Thoracic aorta (tissue), 2 donors: ENCODE measurements at regions not wholly inside any gene's neighbourhood (a gene's known extent, or its start where the extent isn't known, plus 50 kb on each side); places are given as distances from the start of the nearest gene placed in this dataset.

ENCODE experiments used
- ATAC-seq: fragments of 150-250 bp; one replicate; pipeline ENCODE4 v1.8.0; 2017; ENCODE audit warnings: low read depth; ENCODE audit not compliant: insufficient number of reproducible peaks, low FRiP score
- DNase-seq: peaks from one replicate; pipeline ENCODE4 v3.0.0-alpha.2; 2020; ENCODE audit warnings: low spot score
- H3K27ac ChIP-seq, 2 donors: fragments of 200-600 bp; sonication (generic); 1 replicate in 1 of 2; 2 replicates in 1 of 2; pipeline ENCODE4 v1.5.1; 2016; ENCODE audit warnings: mild to moderate bottlenecking in 2 of 2, moderate library complexity in 2 of 2
- H3K27me3 ChIP-seq: fragments of 200-600 bp; sonication (generic); replicated peaks from 2 replicates; pipeline ENCODE4 v1.6.0; 2016; ENCODE audit warnings: mild to moderate bottlenecking; ENCODE audit not compliant: insufficient read depth
- H3K36me3 ChIP-seq: fragments of 200-600 bp; sonication (generic); one replicate; pipeline ENCODE4 v1.5.1; 2016
- H3K4me1 ChIP-seq, 2 donors: fragments of 200-600 bp; sonication (generic); 1 replicate in 1 of 2; 2 replicates in 1 of 2; pipeline versions ENCODE4 v1.5.1 to v1.6.0; 2016; ENCODE audit warnings: low read depth in 2 of 2, mild to moderate bottlenecking in 1 of 2; ENCODE audit not compliant: control insufficient read depth in 1 of 2
- H3K4me3 ChIP-seq: fragments of 200-600 bp; sonication (generic); 2 replicates; pipeline ENCODE4 v1.5.1; 2016; ENCODE audit warnings: mild to moderate bottlenecking
- H3K9me3 ChIP-seq: fragments of 200-600 bp; sonication (generic); 2 replicates; pipeline ENCODE4 v1.5.1; 2016
- TF ChIP-seq, protein P1 (sequence below): fragments of 200-600 bp; sonication (generic); IDR thresholded peaks from one replicate; pipeline ENCODE4 v1.5.1; 2019; ENCODE audit warnings: antibody characterized with exemption

DNA sequence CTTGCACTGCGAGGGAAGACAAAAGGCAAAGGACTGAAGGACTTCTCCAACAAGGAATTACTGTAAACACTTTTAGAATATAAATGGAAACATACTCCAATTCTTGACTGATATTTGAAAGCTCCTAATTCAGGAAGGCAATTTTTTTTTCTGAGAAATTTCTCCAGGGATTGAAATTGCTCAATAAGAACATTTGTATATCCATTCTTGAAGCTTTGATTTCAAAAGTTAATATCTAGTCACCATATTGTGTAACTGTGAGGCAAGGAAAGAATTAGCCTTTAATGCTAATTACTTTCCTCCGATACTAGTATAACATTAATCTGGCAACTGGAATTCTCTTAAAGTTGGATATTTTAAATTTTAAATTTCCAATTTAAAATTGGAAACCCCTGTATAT lies 188.4 kb upstream of the COL1A2 start:
- H3K27ac ChIP-seq, result no peak overlapping the region
- TF ChIP-seq, protein P1, sequence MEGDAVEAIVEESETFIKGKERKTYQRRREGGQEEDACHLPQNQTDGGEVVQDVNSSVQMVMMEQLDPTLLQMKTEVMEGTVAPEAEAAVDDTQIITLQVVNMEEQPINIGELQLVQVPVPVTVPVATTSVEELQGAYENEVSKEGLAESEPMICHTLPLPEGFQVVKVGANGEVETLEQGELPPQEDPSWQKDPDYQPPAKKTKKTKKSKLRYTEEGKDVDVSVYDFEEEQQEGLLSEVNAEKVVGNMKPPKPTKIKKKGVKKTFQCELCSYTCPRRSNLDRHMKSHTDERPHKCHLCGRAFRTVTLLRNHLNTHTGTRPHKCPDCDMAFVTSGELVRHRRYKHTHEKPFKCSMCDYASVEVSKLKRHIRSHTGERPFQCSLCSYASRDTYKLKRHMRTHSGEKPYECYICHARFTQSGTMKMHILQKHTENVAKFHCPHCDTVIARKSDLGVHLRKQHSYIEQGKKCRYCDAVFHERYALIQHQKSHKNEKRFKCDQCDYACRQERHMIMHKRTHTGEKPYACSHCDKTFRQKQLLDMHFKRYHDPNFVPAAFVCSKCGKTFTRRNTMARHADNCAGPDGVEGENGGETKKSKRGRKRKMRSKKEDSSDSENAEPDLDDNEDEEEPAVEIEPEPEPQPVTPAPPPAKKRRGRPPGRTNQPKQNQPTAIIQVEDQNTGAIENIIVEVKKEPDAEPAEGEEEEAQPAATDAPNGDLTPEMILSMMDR, result no peak
- no peak for DNase-seq
- H3K9me3 ChIP-seq, result no peaks in the 10 kb centered on the region
- no peaks in the 10 kb centered on the region for H3K4me1 ChIP-seq
- ATAC-seq, result no peak
- H3K4me3 ChIP-seq, result no peak overlapping the region
- H3K36me3 ChIP-seq, result no peaks in the 10 kb centered on the region
- no peaks in the 10 kb centered on the region for H3K27me3 ChIP-seq

DNA sequence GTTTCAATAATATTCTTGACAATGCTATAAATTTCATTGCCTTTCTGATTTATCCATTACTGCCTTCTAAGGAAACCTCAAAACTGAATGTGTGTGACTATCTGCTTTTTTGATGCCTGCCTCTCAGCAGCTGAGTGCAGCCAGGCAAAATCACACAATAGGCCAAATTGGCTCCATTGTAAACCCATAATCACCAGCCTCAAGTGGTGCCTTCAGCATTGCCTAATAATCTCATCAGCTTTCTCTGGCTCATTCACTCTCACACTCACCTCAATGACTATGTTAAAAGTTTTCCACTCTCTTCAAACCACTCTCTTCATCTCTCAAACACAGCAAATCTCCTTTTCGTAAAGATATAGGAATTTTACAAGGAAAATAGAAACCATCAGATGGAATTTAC lies 182.5 kb upstream of the COL1A2 start:
- TF ChIP-seq, protein P1, result no peak

DNA sequence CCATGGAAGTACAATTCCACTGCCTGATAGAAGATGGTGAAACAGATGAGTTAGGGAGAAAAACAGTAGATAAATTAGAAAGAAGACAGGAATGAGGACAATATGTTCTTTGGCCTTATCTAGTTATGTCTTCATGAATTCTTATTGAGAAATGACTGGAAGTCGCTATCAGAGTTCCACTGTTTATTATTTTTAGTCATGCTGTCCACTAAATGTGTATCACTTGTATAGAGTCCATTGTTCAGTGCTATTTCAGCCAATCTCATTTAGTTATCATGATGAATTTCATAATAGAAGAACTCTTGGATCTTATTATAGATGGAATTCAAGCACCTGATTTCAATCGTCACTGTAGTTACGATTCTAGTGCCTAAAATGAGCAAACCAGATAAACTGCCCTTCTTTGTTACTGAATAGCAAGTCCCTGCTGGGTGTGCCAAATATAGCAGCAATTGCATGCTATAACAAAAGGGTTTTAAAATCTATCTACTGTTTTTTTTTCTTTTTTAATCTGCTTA lies 177.7 kb upstream of the COL1A2 start:
- Histone ChIP-seq H3K4me3 (no peak overlapping the region), H3K27me3 (no peaks in the 10 kb centered on the region), H3K27ac (no peak overlapping the region), H3K36me3 (no peaks in the 10 kb centered on the region), H3K4me1 (no peaks in the 10 kb centered on the region), H3K9me3 (no peaks in the 10 kb centered on the region)
- ATAC-seq (no peak), DNase-seq (no peak)
- TF ChIP-seq, protein P1, result no peak

More for the DNA sequence above, 182.5 kb upstream of the COL1A2 start:
- no peak for DNase-seq
- Histone ChIP-seq H3K4me3 (no peak overlapping the region), H3K4me1 (no peaks in the 10 kb centered on the region), H3K27ac (no peak overlapping the region), H3K9me3 (no peaks in the 10 kb centered on the region), H3K27me3 (no peaks in the 10 kb centered on the region), H3K36me3 (no peaks in the 10 kb centered on the region)
- ATAC-seq, result no peak

DNA sequence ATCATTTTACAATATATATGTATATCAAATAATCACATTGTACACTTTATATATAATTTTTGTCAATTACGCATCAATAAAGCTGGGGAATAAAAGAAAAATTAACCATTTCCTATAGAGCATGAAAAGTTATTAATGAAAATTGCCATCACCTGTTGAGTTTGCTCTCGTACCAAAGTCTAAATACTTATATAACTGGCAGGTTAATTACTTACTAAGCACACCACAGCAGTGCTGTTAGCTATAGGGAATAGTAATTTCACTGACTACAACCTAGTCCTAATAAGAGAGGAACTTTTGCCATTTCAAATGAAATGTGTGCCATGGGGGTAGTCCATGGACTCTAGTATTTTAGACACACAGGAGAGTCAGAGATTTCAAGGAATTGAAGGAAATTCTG lies 176.9 kb upstream of the COL1A2 start:
- no peaks in the 10 kb centered on the region for H3K27me3 ChIP-seq
- H3K4me3 ChIP-seq, result no peak overlapping the region
- H3K4me1 ChIP-seq, result no peaks in the 10 kb centered on the region
- H3K36me3 ChIP-seq, result no peaks in the 10 kb centered on the region
- ATAC-seq (no peak), DNase-seq (no peak)
- TF ChIP-seq, protein P1, result no peak
- no peak overlapping the region for H3K27ac ChIP-seq
- H3K9me3 ChIP-seq, result no peaks in the 10 kb centered on the region

- Histone ChIP-seq H3K27me3 (no peaks in the 10 kb centered on the region), H3K4me3 (no peak overlapping the region), H3K9me3 (no peaks in the 10 kb centered on the region), H3K4me1 (no peaks in the 10 kb centered on the region), H3K36me3 (no peaks in the 10 kb centered on the region), H3K27ac (no peak overlapping the region)
- ATAC-seq (no peak), DNase-seq (no peak)
- TF ChIP-seq, protein P1, result no peak
Measured at GRCh38 chr7:94222516-94222915, 172.2 kb upstream of the COL1A2 start.
